ENCODE measurements at regions not wholly inside any gene's neighbourhood (a gene's known extent, or its start where the extent isn't known, plus 50 kb on each side); places are given as distances from the start of the nearest gene placed in this dataset.
A peak's percentile ranks its signal among the peaks of the same experiment; 100 is the strongest.
"Not testable (repeated sequence)": the region's sequence is repeated elsewhere in the genome, so short reads cannot be mapped to it uniquely, and the experiment has no call there.

GRCh38 chr20:47429409-47429808, 72.3 kb upstream of the NCOA3 start:
- TF ChIP-seq CTCF (conservative IDR thresholded peaks at IDR 0.05; ENCODE audit: control insufficient read depth, insufficient read depth, low read depth, low read length): no peak
- no peak overlapping the region for H3K4me3 ChIP-seq (ENCODE audit: control insufficient read depth, low read depth, low read length)
- DNase-seq (ENCODE audit: low read depth): no peak

DNA sequence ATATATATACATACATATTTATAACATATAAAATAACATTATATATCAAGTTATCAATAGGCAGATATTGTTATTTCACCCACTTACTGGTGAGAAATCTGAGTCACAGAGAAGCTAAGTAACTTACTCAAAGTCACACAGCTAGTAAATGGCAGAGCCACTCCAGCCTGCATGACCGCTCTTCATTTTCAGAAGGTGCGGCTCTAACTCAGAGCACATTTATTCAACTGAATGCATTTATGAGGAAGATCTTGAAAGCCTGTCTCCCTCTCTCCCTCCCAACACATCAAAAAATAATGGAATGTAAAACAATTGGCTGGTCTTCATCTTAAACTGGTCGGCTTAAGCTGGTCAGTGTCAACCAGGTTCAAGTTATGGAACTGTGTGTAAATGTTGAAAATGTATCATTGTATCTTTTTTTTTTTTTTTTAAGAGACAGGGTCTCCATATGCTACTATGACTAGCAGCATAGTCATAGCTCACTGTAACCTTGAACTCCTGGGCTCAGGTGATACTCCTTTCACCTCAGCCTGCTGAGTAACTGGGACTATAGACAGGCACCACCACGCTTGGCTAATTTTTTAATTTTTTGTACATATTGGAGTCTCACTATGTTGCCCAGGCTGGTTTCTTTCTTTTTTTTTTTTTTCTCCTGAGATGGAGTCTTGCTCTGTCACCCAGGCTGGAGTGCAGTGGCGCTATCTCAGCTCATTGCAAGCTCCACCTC, 70.7 kb upstream of the NCOA3 start:
- DNase-seq (ENCODE audit: low read depth): no peak
- no peak overlapping the region for H3K4me3 ChIP-seq (ENCODE audit: control insufficient read depth, low read depth, low read length)
- TF ChIP-seq CTCF (conservative IDR thresholded peaks at IDR 0.05; ENCODE audit: control insufficient read depth, insufficient read depth, low read depth, low read length): no peak

DNA sequence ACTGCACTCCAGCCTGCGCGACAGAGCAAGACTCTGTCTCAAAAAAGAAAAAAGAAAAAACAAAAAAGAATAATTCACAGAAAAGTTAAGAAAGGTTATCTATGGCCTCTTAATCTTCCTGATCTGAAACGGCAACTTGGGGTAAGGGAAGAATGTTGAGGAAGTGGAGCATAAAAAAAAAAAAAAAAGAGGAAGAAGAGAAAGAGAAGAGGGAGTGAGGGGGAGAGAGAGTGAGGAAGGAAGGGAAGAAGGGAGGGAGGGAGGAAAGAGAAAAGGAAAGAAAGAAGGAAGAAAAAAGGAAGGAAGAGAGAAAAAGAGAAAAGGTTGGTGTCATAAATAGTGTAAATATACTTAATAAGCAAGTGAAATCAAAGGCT, 68.9 kb upstream of the NCOA3 start:
- no peak for DNase-seq (ENCODE audit: low read depth)
- no peak for TF ChIP-seq CTCF (conservative IDR thresholded peaks at IDR 0.05; ENCODE audit: control insufficient read depth, insufficient read depth, low read depth, low read length)
- H3K4me3 ChIP-seq (ENCODE audit: control insufficient read depth, low read depth, low read length): no peak overlapping the region

- H3K4me3 ChIP-seq (ENCODE audit: control insufficient read depth, low read depth, low read length): not testable (repeated sequence)
- peak; percentile 90 for DNase-seq (ENCODE audit: low read depth)
These were observed 67.4 kb upstream of the NCOA3 start for GRCh38 chr20:47434128-47434779.

- no peak for DNase-seq (ENCODE audit: low read depth)
- H3K4me3 ChIP-seq (ENCODE audit: control insufficient read depth, low read depth, low read length): no peak overlapping the region
- TF ChIP-seq CTCF (conservative IDR thresholded peaks at IDR 0.05; ENCODE audit: control insufficient read depth, insufficient read depth, low read depth, low read length): no peak
These were observed 63.0 kb upstream of the NCOA3 start for GRCh38 chr20:47438464-47439381.

DNA sequence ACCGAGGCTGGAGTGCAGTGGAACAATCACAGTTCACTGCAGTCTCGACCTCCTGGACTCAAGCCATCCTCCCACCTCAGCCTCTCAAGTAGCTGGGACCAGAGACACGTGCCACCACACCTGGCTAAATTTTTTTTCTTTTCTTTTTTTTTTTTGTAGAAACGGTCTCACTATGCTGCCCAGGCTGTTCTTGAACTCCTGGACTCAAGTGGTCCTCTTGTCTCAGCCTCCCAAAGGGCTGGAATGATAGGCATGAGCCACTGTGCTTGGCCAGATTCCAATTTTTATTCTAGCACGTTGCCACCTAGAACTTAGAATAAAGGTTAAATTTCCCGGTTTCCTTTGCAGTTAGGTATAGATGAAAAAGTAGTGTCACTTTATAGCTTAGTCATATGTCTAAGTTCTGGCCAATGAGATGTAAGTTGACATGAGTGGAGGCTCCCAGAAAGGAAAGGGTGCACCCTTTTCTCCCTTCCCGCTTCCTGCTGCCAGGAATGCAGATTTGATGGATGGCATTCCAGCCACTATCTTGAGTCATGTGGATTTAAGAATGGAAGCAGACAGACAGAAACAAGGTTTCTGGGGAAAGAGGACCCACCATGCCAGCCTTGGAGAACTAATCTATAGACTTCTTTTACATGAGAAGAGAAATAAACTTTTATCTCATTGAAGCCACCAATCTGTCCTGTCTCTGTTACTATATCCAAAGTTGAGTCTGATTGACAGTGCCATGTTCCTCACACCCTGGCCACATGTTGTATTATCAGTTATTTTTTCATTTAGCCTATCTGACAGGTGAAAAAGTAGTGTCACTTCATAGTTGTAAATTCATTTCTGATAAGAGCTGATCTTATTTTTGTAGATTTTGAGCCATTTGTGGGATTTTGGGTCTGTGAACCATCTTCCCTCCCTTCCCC, 60.6 kb upstream of the NCOA3 start:
- peak; percentile 40 for DNase-seq (ENCODE audit: low read depth)

More for the DNA sequence above, 60.6 kb upstream of the NCOA3 start:
- no peak overlapping the region for H3K4me3 ChIP-seq (ENCODE audit: control insufficient read depth, low read depth, low read length)
- TF ChIP-seq CTCF (conservative IDR thresholded peaks at IDR 0.05; ENCODE audit: control insufficient read depth, insufficient read depth, low read depth, low read length): no peak

Data from fibroblast of mammary gland (primary cell).